ENCODE measurements at regions not wholly inside any gene's neighbourhood (a gene's known extent, or its start where the extent isn't known, plus 50 kb on each side); places are given as distances from the start of the nearest gene placed in this dataset.
"Not testable (repeated sequence)": the region's sequence is repeated elsewhere in the genome, so short reads cannot be mapped to it uniquely, and the experiment has no call there.

GRCh38 chr4:103397541-103397940, 199.4 kb upstream of the CENPE start:
- peaks cover 3% of the 10 kb centered on the region; the same call in 1 of the 2 replicates for H3K27me3 ChIP-seq (ENCODE audit: control insufficient read depth, low read length)
- H3K4me3 ChIP-seq (ENCODE audit: low read length) = no peak overlapping the region
- no peaks in the 10 kb centered on the region for H3F3A ChIP-seq (ENCODE audit: control insufficient read depth, insufficient read depth)
- no peak overlapping the region for H3K27ac ChIP-seq (ENCODE audit: low read depth, low read length)
- TF ChIP-seq EZH2phosphoT487 (IDR thresholded peaks at IDR 0.05; ENCODE audit: borderline replicate concordance, low read length) (no peak), CTCF (IDR thresholded peaks at IDR 0.05; ENCODE audit: low read depth, low read length, poor library complexity, severe bottlenecking) (no peak)
- no peaks in the 10 kb centered on the region for H4K20me1 ChIP-seq (ENCODE audit: control insufficient read depth, insufficient read depth, low read depth, low read length)
- no peaks in the 10 kb centered on the region for H3K4me1 ChIP-seq (ENCODE audit: control insufficient read depth, low read length)
- no peaks in the 10 kb centered on the region for H3K79me2 ChIP-seq (ENCODE audit: control insufficient read depth, low read length)
- no peak overlapping the region for H3K4me2 ChIP-seq (ENCODE audit: low read length)
- H3K9me2 ChIP-seq (replicated peaks; ENCODE audit: control insufficient read depth, low read length) = no peaks in the 10 kb centered on the region
- H3K9me3 ChIP-seq (ENCODE audit: control insufficient read depth, insufficient read depth, low read length) = no peaks in the 10 kb centered on the region
- no peaks in the 10 kb centered on the region for H3K36me3 ChIP-seq (ENCODE audit: control insufficient read depth, low read length)

- not testable (repeated sequence) for H3K27me3 ChIP-seq (ENCODE audit: control insufficient read depth, low read length); H3F3A ChIP-seq (ENCODE audit: control insufficient read depth, insufficient read depth); H3K27ac ChIP-seq (ENCODE audit: low read depth, low read length); H4K20me1 ChIP-seq (ENCODE audit: control insufficient read depth, insufficient read depth, low read depth, low read length); H3K36me3 ChIP-seq (ENCODE audit: control insufficient read depth, low read length); H3K4me2 ChIP-seq (ENCODE audit: low read length); H3K79me2 ChIP-seq (ENCODE audit: control insufficient read depth, low read length); H3K4me1 ChIP-seq (ENCODE audit: control insufficient read depth, low read length); H3K9me2 ChIP-seq (replicated peaks; ENCODE audit: control insufficient read depth, low read length); H3K9me3 ChIP-seq (ENCODE audit: control insufficient read depth, insufficient read depth, low read length); H3K4me3 ChIP-seq (ENCODE audit: low read length)
These were observed 189.4 kb upstream of the CENPE start for GRCh38 chr4:103387508-103388011.

GRCh38 chr4:103385565-103385964, 187.4 kb upstream of the CENPE start:
- not testable (repeated sequence) for H3K79me2 ChIP-seq (ENCODE audit: control insufficient read depth, low read length); H4K20me1 ChIP-seq (ENCODE audit: control insufficient read depth, insufficient read depth, low read depth, low read length); H3K27me3 ChIP-seq (ENCODE audit: control insufficient read depth, low read length); H3K4me3 ChIP-seq (ENCODE audit: low read length); H3F3A ChIP-seq (ENCODE audit: control insufficient read depth, insufficient read depth); H3K9me2 ChIP-seq (replicated peaks; ENCODE audit: control insufficient read depth, low read length); H3K9me3 ChIP-seq (ENCODE audit: control insufficient read depth, insufficient read depth, low read length); H3K27ac ChIP-seq (ENCODE audit: low read depth, low read length); H3K4me2 ChIP-seq (ENCODE audit: low read length); H3K36me3 ChIP-seq (ENCODE audit: control insufficient read depth, low read length); H3K4me1 ChIP-seq (ENCODE audit: control insufficient read depth, low read length)

- no peaks in the 10 kb centered on the region for H3K79me2 ChIP-seq (ENCODE audit: control insufficient read depth, low read length)
- no peaks in the 10 kb centered on the region for H3K36me3 ChIP-seq (ENCODE audit: control insufficient read depth, low read length)
- TF ChIP-seq EZH2phosphoT487 (IDR thresholded peaks at IDR 0.05; ENCODE audit: borderline replicate concordance, low read length) = no peak
- no peak for TF ChIP-seq CTCF (IDR thresholded peaks at IDR 0.05; ENCODE audit: low read depth, low read length, poor library complexity, severe bottlenecking)
- H3K4me1 ChIP-seq (ENCODE audit: control insufficient read depth, low read length) = no peaks in the 10 kb centered on the region
- H3K27ac ChIP-seq (ENCODE audit: low read depth, low read length) = no peak overlapping the region
- no peaks in the 10 kb centered on the region for H3F3A ChIP-seq (ENCODE audit: control insufficient read depth, insufficient read depth)
- H3K4me2 ChIP-seq (ENCODE audit: low read length) = no peak overlapping the region
- no peaks in the 10 kb centered on the region for H3K27me3 ChIP-seq (ENCODE audit: control insufficient read depth, low read length)
- H3K4me3 ChIP-seq (ENCODE audit: low read length) = no peak overlapping the region
- H3K9me3 ChIP-seq (ENCODE audit: control insufficient read depth, insufficient read depth, low read length) = no peaks in the 10 kb centered on the region
- H4K20me1 ChIP-seq (ENCODE audit: control insufficient read depth, insufficient read depth, low read depth, low read length) = no peaks in the 10 kb centered on the region
- no peaks in the 10 kb centered on the region for H3K9me2 ChIP-seq (replicated peaks; ENCODE audit: control insufficient read depth, low read length)
These were observed 177.1 kb upstream of the CENPE start for GRCh38 chr4:103375278-103375677.

All from DOHH2 (cell line).